ENCODE measurements at regions not wholly inside any gene's neighbourhood (a gene's known extent, or its start where the extent isn't known, plus 50 kb on each side); places are given as distances from the start of the nearest gene placed in this dataset.

- TF ChIP-seq CTCF (IDR thresholded peaks at IDR 0.05) (no peak), POLR2A (IDR thresholded peaks at IDR 0.05) (no peak)
These were observed 420.4 kb upstream of the ID4 start for GRCh38 chr6:19416811-19417210.
